GM12874 (cell line): ENCODE measurements at regions not wholly inside any gene's neighbourhood (a gene's known extent, or its start where the extent isn't known, plus 50 kb on each side); places are given as distances from the start of the nearest gene placed in this dataset.

Experiments used
- CTCF ChIP-seq: IDR thresholded peaks from 2 replicates; pipeline ENCODE4 v1.5.1; 2011; ENCODE audit warnings: low read depth, mild to moderate bottlenecking, control low read depth, low read length, moderate library complexity; ENCODE audit not compliant: insufficient read depth

GRCh38 chr10:78968300-78968942 is 100.3 kb upstream of the ZMIZ1 start:
- TF ChIP-seq CTCF, result no peak

- no peak for TF ChIP-seq CTCF
These were observed 99.8 kb upstream of the ZMIZ1 start for GRCh38 chr10:78968943-78969342.

GRCh38 chr10:78969719-78970118 is 99.0 kb upstream of the ZMIZ1 start:
- no peak for TF ChIP-seq CTCF

- TF ChIP-seq CTCF, result no peak
These were observed 98.5 kb upstream of the ZMIZ1 start for GRCh38 chr10:78970261-78970660.

- TF ChIP-seq CTCF, result no peak
These were observed 97.6 kb upstream of the ZMIZ1 start for GRCh38 chr10:78971094-78971682.

GRCh38 chr10:78972160-78972946 is 96.4 kb upstream of the ZMIZ1 start:
- TF ChIP-seq CTCF, result no peak
